Gastrocnemius medialis (tissue), 4 donors: ENCODE measurements at regions not wholly inside any gene's neighbourhood (a gene's known extent, or its start where the extent isn't known, plus 50 kb on each side); places are given as distances from the start of the nearest gene placed in this dataset.

Experiments used
- ATAC-seq, 2 donors: fragments of 150-250 bp; one replicate each; pipeline ENCODE4 v1.9.1; 2016
- DNase-seq, 2 donors: peaks; one replicate each; pipeline ENCODE4 v3.0.0-alpha.2; 2019
- H3K27ac ChIP-seq, 4 donors: fragments of 200-600 bp; sonication (generic); 1 replicate in 1 of 4; 2 replicates in 3 of 4; pipeline ENCODE4 v1.5.1; 2016 to 2018; ENCODE audit warnings: mild to moderate bottlenecking in 2 of 4, moderate library complexity in 1 of 4
- H3K27me3 ChIP-seq, 3 donors: fragments of 200-600 bp; sonication (generic) in 2 of 3; 1 replicate in 1 of 3; 2 replicates in 2 of 3; pipeline versions ENCODE4 v1.5.1 to v1.6.0; 2016 to 2019; ENCODE audit warnings: mild to moderate bottlenecking in 1 of 3, moderate library complexity in 1 of 3
- H3K36me3 ChIP-seq, 2 donors: fragments of 200-600 bp; sonication (generic) in 1 of 2; one replicate each; pipeline ENCODE4 v1.5.1; 2017 to 2018
- H3K4me1 ChIP-seq, 2 donors: fragments of 200-600 bp; sonication (generic) in 1 of 2; one replicate each; pipeline ENCODE4 v1.5.1; 2016 to 2017; ENCODE audit warnings: mild to moderate bottlenecking in 2 of 2
- H3K4me3 ChIP-seq, 4 donors: fragments of 200-600 bp; sonication (generic) in 3 of 4; 1 replicate in 1 of 4; 2 replicates in 3 of 4; pipeline ENCODE4 v1.5.1; 2016 to 2019; ENCODE audit warnings: mild to moderate bottlenecking in 2 of 4
- H3K9me3 ChIP-seq, 3 donors: fragments of 200-600 bp; sonication (generic) in 2 of 3; 1 replicate in 1 of 3; 2 replicates in 2 of 3; pipeline ENCODE4 v1.5.1; 2016 to 2019
- POLR2A ChIP-seq, 2 donors: fragments of 450-650 bp; IDR thresholded peaks; one replicate each; pipeline ENCODE4 v1.6.1; 2017; ENCODE audit warnings: antibody characterized with exemption in 2 of 2, mild to moderate bottlenecking in 2 of 2, moderate library complexity in 2 of 2
- in situ Hi-C, 4 donors: fragments of 200-750 bp; cut with MboI; loops; one replicate each; pipeline versions ENCODE4 v1.15.0 to v1.8.0; 2017; ENCODE audit warnings: low sequenced_read_pairs in 4 of 4
- intact Hi-C: fragments of 100-400 bp; cut with DNase I; formaldehyde crosslinking; loops from one replicate; pipeline ENCODE4 v1.15.1; 2023; ENCODE audit warnings: low total_unique reads
- TF ChIP-seq, protein P1 (sequence below), 5 experiments: fragments of 450-650 bp in 3 of 5; fragments of 200-600 bp in 2 of 5; sonication (generic) in 2 of 5; IDR thresholded peaks in 4 of 5; conservative IDR thresholded peaks in 1 of 5; 1 replicate in 4 of 5; 2 replicates in 1 of 5; pipeline ENCODE4 v1.5.1; 2016 to 2019; ENCODE audit warnings: antibody characterized with exemption in 5 of 5, mild to moderate bottlenecking in 3 of 5, moderate library complexity in 3 of 5

DNA sequence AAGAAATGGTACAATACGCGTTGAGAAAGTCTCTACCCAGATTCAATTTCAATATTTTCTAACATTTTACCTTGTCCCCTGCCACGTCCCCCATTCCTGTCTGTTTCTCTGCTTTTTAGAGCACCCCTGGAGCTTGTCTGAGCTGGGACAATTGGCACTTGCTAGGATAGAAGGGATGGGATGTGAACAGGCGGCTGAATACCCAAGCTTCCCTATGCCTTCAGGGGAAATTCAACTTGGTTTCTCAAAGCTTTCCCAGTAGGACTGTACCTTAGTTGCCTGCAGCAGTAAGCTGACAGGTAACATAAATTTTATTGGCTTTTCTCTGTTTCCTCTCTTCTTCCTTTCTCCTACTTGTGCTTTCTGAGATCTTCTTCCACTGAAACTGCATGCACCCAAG, 1663.3 kb downstream of the EFNB2 start:
- intact Hi-C loops (no loop called here), in situ Hi-C loops (no loop called here)
- H3K27ac ChIP-seq = no peak overlapping the region
- H3K27me3 ChIP-seq = no peaks in the 10 kb centered on the region
- no peaks in the 10 kb centered on the region for H3K9me3 ChIP-seq
- H3K4me1 ChIP-seq = no peaks in the 10 kb centered on the region
- no peak overlapping the region for H3K4me3 ChIP-seq
- no peak for ATAC-seq
- no peak for DNase-seq
- TF ChIP-seq, protein P1, sequence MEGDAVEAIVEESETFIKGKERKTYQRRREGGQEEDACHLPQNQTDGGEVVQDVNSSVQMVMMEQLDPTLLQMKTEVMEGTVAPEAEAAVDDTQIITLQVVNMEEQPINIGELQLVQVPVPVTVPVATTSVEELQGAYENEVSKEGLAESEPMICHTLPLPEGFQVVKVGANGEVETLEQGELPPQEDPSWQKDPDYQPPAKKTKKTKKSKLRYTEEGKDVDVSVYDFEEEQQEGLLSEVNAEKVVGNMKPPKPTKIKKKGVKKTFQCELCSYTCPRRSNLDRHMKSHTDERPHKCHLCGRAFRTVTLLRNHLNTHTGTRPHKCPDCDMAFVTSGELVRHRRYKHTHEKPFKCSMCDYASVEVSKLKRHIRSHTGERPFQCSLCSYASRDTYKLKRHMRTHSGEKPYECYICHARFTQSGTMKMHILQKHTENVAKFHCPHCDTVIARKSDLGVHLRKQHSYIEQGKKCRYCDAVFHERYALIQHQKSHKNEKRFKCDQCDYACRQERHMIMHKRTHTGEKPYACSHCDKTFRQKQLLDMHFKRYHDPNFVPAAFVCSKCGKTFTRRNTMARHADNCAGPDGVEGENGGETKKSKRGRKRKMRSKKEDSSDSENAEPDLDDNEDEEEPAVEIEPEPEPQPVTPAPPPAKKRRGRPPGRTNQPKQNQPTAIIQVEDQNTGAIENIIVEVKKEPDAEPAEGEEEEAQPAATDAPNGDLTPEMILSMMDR (IDR thresholded peaks at IDR 0.05 in 4 of 5, conservative IDR thresholded peaks at IDR 0.05 in 1 of 5) = no peak
- TF ChIP-seq POLR2A (IDR thresholded peaks at IDR 0.05) = no peak
- no peaks in the 10 kb centered on the region for H3K36me3 ChIP-seq

DNA sequence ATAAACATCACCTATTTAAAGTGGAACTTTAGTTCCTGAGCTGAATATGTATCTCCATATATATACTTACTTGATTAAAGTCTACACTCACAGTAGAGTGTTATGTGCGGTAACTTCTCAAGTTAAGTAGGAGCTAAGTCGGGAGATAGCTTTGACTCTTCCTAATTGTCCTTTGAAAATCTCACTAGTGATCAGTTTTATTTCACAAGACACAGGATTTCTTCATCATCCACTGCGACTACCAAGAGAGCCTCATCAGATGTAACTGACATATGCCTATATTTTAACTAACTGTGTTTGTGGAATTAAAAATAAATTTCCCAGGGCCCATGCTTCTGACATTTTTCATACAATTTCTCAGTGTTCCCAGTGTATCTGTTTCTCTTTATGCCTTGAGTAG, 1664.0 kb downstream of the EFNB2 start:
- intact Hi-C loops = no loop called here
- H3K27me3 ChIP-seq = no peaks in the 10 kb centered on the region
- in situ Hi-C loops = no loop called here
- TF ChIP-seq, protein P1 (IDR thresholded peaks at IDR 0.05 in 4 of 5, conservative IDR thresholded peaks at IDR 0.05 in 1 of 5) = no peak
- TF ChIP-seq POLR2A (IDR thresholded peaks at IDR 0.05) = no peak
- no peak for DNase-seq
- ATAC-seq = no peak
- no peaks in the 10 kb centered on the region for H3K9me3 ChIP-seq
- no peak overlapping the region for H3K4me3 ChIP-seq
- H3K4me1 ChIP-seq = no peaks in the 10 kb centered on the region
- no peak overlapping the region for H3K27ac ChIP-seq
- H3K36me3 ChIP-seq = no peaks in the 10 kb centered on the region

GRCh38 chr13:104869501-104869900, 1666.0 kb downstream of the EFNB2 start:
- Histone ChIP-seq H3K9me3 (no peaks in the 10 kb centered on the region), H3K27ac (no peak overlapping the region), H3K4me3 (no peak overlapping the region), H3K4me1 (no peaks in the 10 kb centered on the region), H3K27me3 (no peaks in the 10 kb centered on the region), H3K36me3 (no peaks in the 10 kb centered on the region)
- intact Hi-C loops = no loop called here
- ATAC-seq (no peak), DNase-seq (no peak)
- TF ChIP-seq, protein P1 (IDR thresholded peaks at IDR 0.05 in 4 of 5, conservative IDR thresholded peaks at IDR 0.05 in 1 of 5) = no peak
- TF ChIP-seq POLR2A (IDR thresholded peaks at IDR 0.05) = no peak
- in situ Hi-C loops = no loop called here

DNA sequence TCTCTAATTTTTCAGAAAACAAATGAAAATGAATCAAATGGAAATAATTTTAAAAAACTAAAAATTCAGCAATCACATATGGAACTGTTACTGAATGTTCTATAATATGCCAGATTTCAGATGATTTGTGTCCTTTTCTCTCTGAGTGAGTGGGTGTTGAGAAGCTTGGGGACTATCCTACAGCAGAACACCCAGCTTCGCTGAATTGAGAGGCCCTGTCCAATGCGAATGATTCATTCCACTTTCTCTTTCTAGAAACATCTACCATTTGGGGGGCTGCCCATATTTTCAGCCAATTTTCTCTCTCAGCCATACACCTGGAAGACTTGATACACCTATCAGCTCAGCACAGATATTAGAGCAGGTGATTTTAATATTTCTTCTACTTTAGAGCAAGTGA, 1666.7 kb downstream of the EFNB2 start:
- no peaks in the 10 kb centered on the region for H3K36me3 ChIP-seq
- H3K9me3 ChIP-seq = no peaks in the 10 kb centered on the region
- DNase-seq (no peak), ATAC-seq (no peak)
- TF ChIP-seq, protein P1 (IDR thresholded peaks at IDR 0.05 in 4 of 5, conservative IDR thresholded peaks at IDR 0.05 in 1 of 5) = no peak
- no peak for TF ChIP-seq POLR2A (IDR thresholded peaks at IDR 0.05)
- in situ Hi-C loops = no loop called here
- no peaks in the 10 kb centered on the region for H3K27me3 ChIP-seq
- H3K4me3 ChIP-seq = no peak overlapping the region
- H3K27ac ChIP-seq = no peak overlapping the region
- H3K4me1 ChIP-seq = no peaks in the 10 kb centered on the region
- intact Hi-C loops = no loop called here

- ATAC-seq (no peak), DNase-seq (no peak)
- Histone ChIP-seq H3K4me1 (no peaks in the 10 kb centered on the region), H3K4me3 (no peak overlapping the region), H3K27me3 (no peaks in the 10 kb centered on the region), H3K9me3 (no peaks in the 10 kb centered on the region), H3K27ac (no peak overlapping the region), H3K36me3 (no peaks in the 10 kb centered on the region)
- in situ Hi-C loops (no loop called here), intact Hi-C loops (no loop called here)
- TF ChIP-seq, protein P1 (IDR thresholded peaks at IDR 0.05 in 4 of 5, conservative IDR thresholded peaks at IDR 0.05 in 1 of 5) = no peak
- no peak for TF ChIP-seq POLR2A (IDR thresholded peaks at IDR 0.05)
Observed at GRCh38 chr13:104855581-104855980, 1679.9 kb downstream of the EFNB2 start.
